Left hindlimb (tissue), 1 donor: ENCODE measurements at regions not wholly inside any gene's neighbourhood (a gene's known extent, or its start where the extent isn't known, plus 50 kb on each side); places are given as distances from the start of the nearest gene placed in this dataset.
A peak's percentile ranks its signal among the peaks of the same experiment; 100 is the strongest.

Experiments
- DNase-seq: peaks from one replicate; pipeline ENCODE4 v3.0.0-alpha.2; 2018

- DNase-seq = peak; percentile 86
Observed at GRCh38 chr1:170461762-170462384, 70.1 kb upstream of the GORAB start.

GRCh38 chr1:170470121-170470520, 61.8 kb upstream of the GORAB start:
- DNase-seq = no peak

GRCh38 chr1:170471398-170472053, 60.4 kb upstream of the GORAB start:
- DNase-seq = no peak

GRCh38 chr1:170481000-170481399, 51.0 kb upstream of the GORAB start:
- no peak for DNase-seq
